DMS 273 (cell line): ENCODE measurements at regions not wholly inside any gene's neighbourhood (a gene's known extent, or its start where the extent isn't known, plus 50 kb on each side); places are given as distances from the start of the nearest gene placed in this dataset.

Experiments used
- DNase-seq: peaks from one replicate; lab custom pipeline; 2025; ENCODE audit not compliant: unreplicated experiment; lab: John Stamatoyannopoulos, UW

DNA sequence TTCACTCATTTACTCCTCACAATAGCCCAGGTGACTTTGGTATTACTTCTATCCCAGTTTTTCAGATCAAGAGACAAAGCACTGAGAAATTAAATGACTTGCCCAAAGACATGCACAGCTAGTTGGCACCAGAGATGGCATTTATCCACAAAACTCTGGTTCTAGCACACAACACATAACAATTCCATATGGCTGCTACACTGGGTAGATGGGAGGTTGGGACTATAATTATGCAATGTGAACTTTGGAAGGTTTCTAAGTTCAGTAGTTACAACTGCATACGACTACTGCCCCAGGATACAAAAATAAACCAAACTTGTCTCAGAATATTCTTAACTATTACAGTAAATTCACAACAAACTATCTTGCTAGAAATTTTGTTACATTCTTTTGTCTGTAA, 54.2 kb upstream of the MLIP start:
- DNase-seq, result peak; percentile 21

DNA sequence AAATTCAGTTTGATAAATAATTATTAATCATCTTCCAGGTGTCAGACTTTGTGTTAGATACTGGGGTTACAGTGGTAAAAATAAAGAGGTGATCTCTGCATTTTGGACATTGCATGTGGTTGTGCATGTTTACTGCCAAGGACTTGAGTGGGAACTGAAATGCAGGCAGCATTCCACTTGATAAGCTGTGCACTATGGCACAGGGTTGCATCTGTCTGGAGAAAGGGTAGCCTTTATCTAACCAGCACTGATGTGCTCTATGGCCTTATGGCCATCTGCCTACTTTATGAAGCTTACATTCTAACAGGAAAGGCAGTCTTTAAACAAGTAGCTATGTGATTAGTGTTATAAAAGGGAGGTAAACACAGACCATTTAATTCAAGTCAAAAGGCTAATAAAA, 53.0 kb upstream of the MLIP start:
- peak; percentile 28 for DNase-seq

DNA sequence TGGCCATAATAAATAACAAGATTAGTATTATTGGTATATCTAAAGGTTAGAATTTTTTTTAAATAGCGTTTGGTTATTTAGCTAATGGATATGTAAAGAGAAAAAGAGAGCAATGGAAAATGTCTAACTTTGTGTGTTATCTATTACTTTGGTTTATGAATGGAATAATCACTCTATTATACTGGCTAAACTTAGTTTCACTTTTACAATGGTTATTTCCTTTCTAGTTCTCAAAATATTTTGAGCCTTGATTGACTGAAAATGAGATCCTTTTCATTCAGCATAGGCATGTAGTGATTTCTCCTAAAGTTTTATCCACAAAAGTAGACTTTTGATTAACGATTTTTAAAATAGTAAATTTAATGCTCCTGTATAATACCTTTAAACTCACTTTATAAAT, 51.6 kb upstream of the MLIP start:
- DNase-seq, result no peak

DNA sequence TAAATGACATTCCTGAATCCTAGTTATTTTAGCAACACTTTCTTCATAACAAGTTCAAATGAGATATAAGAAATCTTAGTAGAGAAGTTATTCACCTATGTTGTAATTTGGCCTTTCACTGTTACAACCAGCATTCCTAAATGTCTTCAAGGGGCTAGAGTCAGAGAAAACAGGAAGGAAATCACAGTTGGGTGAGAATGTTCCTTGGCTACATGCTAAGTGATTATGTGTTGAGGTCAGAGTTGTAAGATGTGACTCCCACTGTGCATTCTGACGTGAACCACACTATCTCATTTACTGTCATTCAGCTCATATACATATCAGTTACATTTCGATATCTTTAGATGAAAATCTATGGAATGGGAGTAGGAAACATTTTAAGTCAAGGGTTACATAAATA, 51.0 kb upstream of the MLIP start:
- no peak for DNase-seq
